ENCODE measurements at regions not wholly inside any gene's neighbourhood (a gene's known extent, or its start where the extent isn't known, plus 50 kb on each side); places are given as distances from the start of the nearest gene placed in this dataset.

GRCh38 chrX:134177527-134177926 lies 59.5 kb upstream of the CCDC160 start:
- H3K79me1 ChIP-seq (replicated peaks; ENCODE audit: low read length, poor library complexity, severe bottlenecking) = no peaks in the 10 kb centered on the region
- no peak overlapping the region for H3K9ac ChIP-seq (ENCODE audit: low read length)
- H3K27me3 ChIP-seq (ENCODE audit: control insufficient read depth in 1 of 2, insufficient read depth in 1 of 2, low read length in 2 of 2) = peaks cover 15 to 54% of the 10 kb centered on the region in 2 experiments
- DNase-seq = no peak
- no CpG with 5 or more reads among the region's 1 CpG for WGBS
- H4K8ac ChIP-seq (ENCODE audit: low read length) = no peak overlapping the region
- H3K14ac ChIP-seq (ENCODE audit: low read length in 2 of 2) = no peak overlapping the region
- no peak overlapping the region for H2BK12ac ChIP-seq (ENCODE audit: low read length in 2 of 2)
- no peak overlapping the region for H3K27ac ChIP-seq (ENCODE audit: low read length, poor library complexity, severe bottlenecking)
- H2BK15ac ChIP-seq (ENCODE audit: low read depth, poor library complexity, severe bottlenecking) = no peak overlapping the region
- no peak overlapping the region for H2AFZ ChIP-seq (ENCODE audit: low read depth, low read length)
- no peak overlapping the region for H3K23ac ChIP-seq (ENCODE audit: low read length in 2 of 2)
- H2BK5ac ChIP-seq (ENCODE audit: low read depth, low read length, poor library complexity, severe bottlenecking) = no peak overlapping the region
- H3K4me2 ChIP-seq (ENCODE audit: low read length, poor library complexity, severe bottlenecking) = no peak overlapping the region
- H3K4me1 ChIP-seq (ENCODE audit: control insufficient read depth, insufficient read depth, low read depth, low read length) = peaks cover 8% of the 10 kb centered on the region
- no peak overlapping the region for H3K18ac ChIP-seq (ENCODE audit: low read depth in 1 of 2, low read length in 2 of 2)
- no peaks in the 10 kb centered on the region for H3K9me3 ChIP-seq (ENCODE audit: control insufficient read depth, low read length)
- no peak overlapping the region for H2AK5ac ChIP-seq (ENCODE audit: low read length, severe bottlenecking)
- H3K4me3 ChIP-seq (ENCODE audit: insufficient read depth in 1 of 2, low read depth in 1 of 2, low read length in 2 of 2) = no peak overlapping the region
- H3K4ac ChIP-seq (ENCODE audit: low read depth in 1 of 2, low read length in 2 of 2) = no peak overlapping the region
- H2BK120ac ChIP-seq (ENCODE audit: low read depth, low read length) = no peak overlapping the region
- H3K36me3 ChIP-seq (ENCODE audit: control insufficient read depth in 1 of 2, insufficient read depth in 2 of 2, low read depth in 1 of 2, low read length in 2 of 2) = no peaks in the 10 kb centered on the region
- H4K91ac ChIP-seq (ENCODE audit: low read length) = no peak overlapping the region

DNA sequence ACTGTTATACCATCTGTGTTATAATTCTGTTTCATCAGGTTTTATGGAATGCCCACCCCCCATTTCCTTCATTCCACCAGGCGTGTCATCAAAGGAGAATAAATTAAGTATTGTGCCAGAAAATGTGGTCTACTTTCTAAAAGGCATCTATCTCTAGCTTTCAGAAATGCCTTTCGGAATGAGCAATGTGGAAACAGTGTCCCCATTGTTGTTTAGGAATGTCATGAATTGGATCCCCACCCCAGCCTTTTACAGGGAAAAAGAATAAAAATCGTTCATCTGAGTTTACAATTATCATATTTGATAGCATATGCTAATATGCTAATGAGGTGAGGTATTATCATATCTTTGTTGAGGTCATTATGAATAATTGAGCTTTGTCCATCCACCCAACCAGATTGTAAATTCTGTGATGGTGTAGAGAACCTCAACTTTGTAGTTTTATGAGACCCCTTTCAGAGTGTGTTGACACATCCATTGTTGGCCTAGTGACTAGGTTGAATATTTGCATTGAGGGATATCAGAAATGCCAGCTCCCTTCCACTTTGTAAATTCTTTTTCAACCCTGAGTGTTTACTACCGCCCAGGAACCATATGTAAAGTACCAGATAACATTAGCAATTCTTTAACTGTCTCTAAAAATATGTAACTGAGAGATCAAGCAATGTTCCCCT lies 56.2 kb upstream of the CCDC160 start:
- Histone ChIP-seq H2BK15ac (ENCODE audit: low read depth, poor library complexity, severe bottlenecking) (no peak overlapping the region), H3K4me1 (ENCODE audit: control insufficient read depth, insufficient read depth, low read depth, low read length) (no peaks in the 10 kb centered on the region), H3K27me3 (ENCODE audit: control insufficient read depth in 1 of 2, insufficient read depth in 1 of 2, low read length in 2 of 2) (peaks cover 0 to 35% of the 10 kb centered on the region in 2 experiments), H3K27ac (ENCODE audit: low read length, poor library complexity, severe bottlenecking) (no peak overlapping the region), H3K9ac (ENCODE audit: low read length) (no peak overlapping the region), H4K91ac (ENCODE audit: low read length) (no peak overlapping the region), H2BK12ac (ENCODE audit: low read length in 2 of 2) (no peak overlapping the region), H3K36me3 (ENCODE audit: control insufficient read depth in 1 of 2, insufficient read depth in 2 of 2, low read depth in 1 of 2, low read length in 2 of 2) (no peaks in the 10 kb centered on the region), H2BK5ac (ENCODE audit: low read depth, low read length, poor library complexity, severe bottlenecking) (no peak overlapping the region), H3K4me3 (ENCODE audit: insufficient read depth in 1 of 2, low read depth in 1 of 2, low read length in 2 of 2) (no peak overlapping the region), H3K23ac (ENCODE audit: low read length in 2 of 2) (no peak overlapping the region), H2BK120ac (ENCODE audit: low read depth, low read length) (no peak overlapping the region), H2AK5ac (ENCODE audit: low read length, severe bottlenecking) (no peak overlapping the region), H3K18ac (ENCODE audit: low read depth in 1 of 2, low read length in 2 of 2) (no peak overlapping the region), H3K4ac (ENCODE audit: low read depth in 1 of 2, low read length in 2 of 2) (no peak overlapping the region), H3K4me2 (ENCODE audit: low read length, poor library complexity, severe bottlenecking) (no peak overlapping the region), H4K8ac (ENCODE audit: low read length) (no peak overlapping the region), H2AFZ (ENCODE audit: low read depth, low read length) (no peak overlapping the region), H3K9me3 (ENCODE audit: control insufficient read depth, low read length) (no peaks in the 10 kb centered on the region), H3K14ac (ENCODE audit: low read length in 2 of 2) (no peak overlapping the region), H3K79me1 (replicated peaks; ENCODE audit: low read length, poor library complexity, severe bottlenecking) (no peaks in the 10 kb centered on the region)
- WGBS = 100% methylated on average over 1 of the region's 4 CpGs
- DNase-seq = no peak

- Histone ChIP-seq H3K23ac (ENCODE audit: low read length in 2 of 2) (no peak overlapping the region), H2BK5ac (ENCODE audit: low read depth, low read length, poor library complexity, severe bottlenecking) (no peak overlapping the region), H3K4me1 (ENCODE audit: control insufficient read depth, insufficient read depth, low read depth, low read length) (no peaks in the 10 kb centered on the region), H3K14ac (ENCODE audit: low read length in 2 of 2) (no peak overlapping the region), H3K4me3 (ENCODE audit: insufficient read depth in 1 of 2, low read depth in 1 of 2, low read length in 2 of 2) (no peak overlapping the region), H2BK15ac (ENCODE audit: low read depth, poor library complexity, severe bottlenecking) (no peak overlapping the region), H2BK12ac (ENCODE audit: low read length in 2 of 2) (no peak overlapping the region), H3K27me3 (ENCODE audit: control insufficient read depth in 1 of 2, insufficient read depth in 1 of 2, low read length in 2 of 2) (peaks cover 0 to 35% of the 10 kb centered on the region in 2 experiments), H3K18ac (ENCODE audit: low read depth in 1 of 2, low read length in 2 of 2) (no peak overlapping the region), H2BK120ac (ENCODE audit: low read depth, low read length) (no peak overlapping the region), H3K79me1 (replicated peaks; ENCODE audit: low read length, poor library complexity, severe bottlenecking) (no peaks in the 10 kb centered on the region), H3K4me2 (ENCODE audit: low read length, poor library complexity, severe bottlenecking) (no peak overlapping the region), H3K4ac (ENCODE audit: low read depth in 1 of 2, low read length in 2 of 2) (no peak overlapping the region), H2AK5ac (ENCODE audit: low read length, severe bottlenecking) (no peak overlapping the region), H3K9me3 (ENCODE audit: control insufficient read depth, low read length) (no peaks in the 10 kb centered on the region), H3K27ac (ENCODE audit: low read length, poor library complexity, severe bottlenecking) (no peak overlapping the region), H2AFZ (ENCODE audit: low read depth, low read length) (no peak overlapping the region), H3K9ac (ENCODE audit: low read length) (no peak overlapping the region), H3K36me3 (ENCODE audit: control insufficient read depth in 1 of 2, insufficient read depth in 2 of 2, low read depth in 1 of 2, low read length in 2 of 2) (no peaks in the 10 kb centered on the region), H4K91ac (ENCODE audit: low read length) (no peak overlapping the region), H4K8ac (ENCODE audit: low read length) (no peak overlapping the region)
- WGBS = 27% methylated on average over 2 of the region's 2 CpGs
- no peak for DNase-seq
These were observed 55.7 kb upstream of the CCDC160 start for GRCh38 chrX:134181275-134181660.

GRCh38 chrX:134183665-134184064 lies 53.3 kb upstream of the CCDC160 start:
- Histone ChIP-seq H3K18ac (ENCODE audit: low read depth in 1 of 2, low read length in 2 of 2) (no peak overlapping the region), H3K4me3 (ENCODE audit: insufficient read depth in 1 of 2, low read depth in 1 of 2, low read length in 2 of 2) (no peak overlapping the region), H2BK12ac (ENCODE audit: low read length in 2 of 2) (no peak overlapping the region), H2AK5ac (ENCODE audit: low read length, severe bottlenecking) (no peak overlapping the region), H3K9ac (ENCODE audit: low read length) (no peak overlapping the region), H2BK5ac (ENCODE audit: low read depth, low read length, poor library complexity, severe bottlenecking) (no peak overlapping the region), H3K23ac (ENCODE audit: low read length in 2 of 2) (no peak overlapping the region), H3K4me1 (ENCODE audit: control insufficient read depth, insufficient read depth, low read depth, low read length) (no peaks in the 10 kb centered on the region), H2AFZ (ENCODE audit: low read depth, low read length) (no peak overlapping the region), H3K14ac (ENCODE audit: low read length in 2 of 2) (no peak overlapping the region), H2BK15ac (ENCODE audit: low read depth, poor library complexity, severe bottlenecking) (no peak overlapping the region), H3K36me3 (ENCODE audit: control insufficient read depth in 1 of 2, insufficient read depth in 2 of 2, low read depth in 1 of 2, low read length in 2 of 2) (no peaks in the 10 kb centered on the region), H3K4ac (ENCODE audit: low read depth in 1 of 2, low read length in 2 of 2) (no peak overlapping the region), H4K91ac (ENCODE audit: low read length) (no peak overlapping the region), H4K8ac (ENCODE audit: low read length) (no peak overlapping the region), H3K4me2 (ENCODE audit: low read length, poor library complexity, severe bottlenecking) (no peak overlapping the region), H2BK120ac (ENCODE audit: low read depth, low read length) (no peak overlapping the region), H3K27ac (ENCODE audit: low read length, poor library complexity, severe bottlenecking) (no peak overlapping the region), H3K79me1 (replicated peaks; ENCODE audit: low read length, poor library complexity, severe bottlenecking) (no peaks in the 10 kb centered on the region), H3K27me3 (ENCODE audit: control insufficient read depth in 1 of 2, insufficient read depth in 1 of 2, low read length in 2 of 2) (peaks cover 0 to 36% of the 10 kb centered on the region in 2 experiments), H3K9me3 (ENCODE audit: control insufficient read depth, low read length) (no peaks in the 10 kb centered on the region)
- DNase-seq = no peak
- 80% methylated on average over 6 of the region's 6 CpGs for WGBS
